ENCODE measurements at regions not wholly inside any gene's neighbourhood (a gene's known extent, or its start where the extent isn't known, plus 50 kb on each side); places are given as distances from the start of the nearest gene placed in this dataset.

DNA sequence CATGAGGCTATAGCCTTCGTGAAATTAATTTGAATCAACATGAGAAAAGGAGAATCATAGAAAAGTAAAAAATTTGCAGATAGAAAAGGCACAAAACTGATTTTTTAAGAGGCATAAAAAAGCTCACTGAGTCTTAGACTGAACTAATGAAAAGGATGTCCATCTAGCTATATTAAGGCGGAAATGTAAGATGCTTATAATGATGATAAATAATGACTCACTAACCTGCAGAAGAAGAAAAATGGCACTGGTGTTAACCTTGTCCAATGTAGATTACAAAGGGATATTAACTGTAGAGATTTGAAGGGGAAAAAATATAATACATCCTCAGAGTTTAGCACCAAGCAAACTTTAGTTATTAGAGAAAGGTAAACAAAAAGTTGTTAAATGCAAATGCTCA lies 1098.0 kb upstream of the DDX18 start:
- no peak for TF ChIP-seq CTCF (conservative IDR thresholded peaks at IDR 0.05; ENCODE audit: low read depth, low read length)
- no peak for TF ChIP-seq EZH2phosphoT487 (IDR thresholded peaks at IDR 0.05; ENCODE audit: borderline replicate concordance, low read length)
- TF ChIP-seq EZH2 (IDR thresholded peaks at IDR 0.05; ENCODE audit: low read length, unreplicated experiment) = no peak

Data from PC-3 (cell line).